ENCODE measurements at regions not wholly inside any gene's neighbourhood (a gene's known extent, or its start where the extent isn't known, plus 50 kb on each side); places are given as distances from the start of the nearest gene placed in this dataset.
"Not testable (repeated sequence)": the region's sequence is repeated elsewhere in the genome, so short reads cannot be mapped to it uniquely, and the experiment has no call there.

DNA sequence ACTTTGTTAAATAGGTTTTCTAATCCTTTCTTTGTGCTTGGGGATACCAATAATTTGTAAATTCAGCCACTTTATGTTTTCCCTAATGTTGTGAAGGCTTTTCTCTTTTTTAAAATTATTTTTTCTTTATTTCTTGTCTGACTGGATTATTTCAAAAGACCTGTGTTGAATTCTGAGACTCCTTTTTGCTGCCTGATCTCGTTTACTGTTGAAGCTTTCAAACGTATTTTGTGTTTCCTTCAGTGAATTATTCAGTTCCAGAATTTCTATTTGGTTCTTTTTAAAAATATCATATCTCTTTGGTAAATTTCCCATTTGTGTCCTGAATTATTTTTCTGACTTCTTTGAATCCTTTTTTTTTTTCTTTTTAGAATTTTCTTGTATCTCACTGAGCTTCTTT lies 241.6 kb downstream of the LRIG3 start:
- peaks cover 16% of the 10 kb centered on the region for H3K9me3 Mint-ChIP-seq
- no peak overlapping the region for H3K4me3 Mint-ChIP-seq
- no peak overlapping the region for H3K27ac Mint-ChIP-seq
- peaks cover 1% of the 10 kb centered on the region for H3K36me3 Mint-ChIP-seq (ENCODE audit: low read depth)
- DNase-seq (ENCODE audit: low spot score): no peak
- no peaks in the 10 kb centered on the region for H3K4me1 Mint-ChIP-seq (ENCODE audit: low read depth)
- no peaks in the 10 kb centered on the region for H3K27me3 Mint-ChIP-seq (ENCODE audit: low read depth)

DNA sequence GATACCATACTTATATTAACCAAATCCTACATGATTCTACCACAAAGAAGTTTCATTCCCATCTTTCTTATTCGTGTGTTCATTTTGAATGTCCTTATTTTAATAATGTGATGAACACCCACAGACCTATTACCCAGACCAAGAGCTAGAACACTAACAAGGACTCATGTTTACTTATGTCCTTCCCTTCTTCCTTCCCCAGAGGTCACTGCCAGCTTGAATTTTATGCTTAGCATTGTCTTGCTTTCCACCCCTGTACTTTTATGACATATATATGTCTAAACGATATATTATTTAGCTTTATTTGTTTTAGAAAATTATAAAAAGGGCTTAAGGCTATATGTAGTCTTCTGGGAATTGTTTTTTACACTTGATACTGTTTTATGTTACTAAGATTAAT lies 238.6 kb downstream of the LRIG3 start:
- H3K27me3 Mint-ChIP-seq (ENCODE audit: low read depth): no peaks in the 10 kb centered on the region
- no peak overlapping the region for H3K27ac Mint-ChIP-seq
- H3K9me3 Mint-ChIP-seq: peaks cover 15% of the 10 kb centered on the region
- no peak overlapping the region for H3K4me3 Mint-ChIP-seq
- peaks cover 1% of the 10 kb centered on the region for H3K36me3 Mint-ChIP-seq (ENCODE audit: low read depth)
- H3K4me1 Mint-ChIP-seq (ENCODE audit: low read depth): no peaks in the 10 kb centered on the region
- DNase-seq (ENCODE audit: low spot score): no peak

DNA sequence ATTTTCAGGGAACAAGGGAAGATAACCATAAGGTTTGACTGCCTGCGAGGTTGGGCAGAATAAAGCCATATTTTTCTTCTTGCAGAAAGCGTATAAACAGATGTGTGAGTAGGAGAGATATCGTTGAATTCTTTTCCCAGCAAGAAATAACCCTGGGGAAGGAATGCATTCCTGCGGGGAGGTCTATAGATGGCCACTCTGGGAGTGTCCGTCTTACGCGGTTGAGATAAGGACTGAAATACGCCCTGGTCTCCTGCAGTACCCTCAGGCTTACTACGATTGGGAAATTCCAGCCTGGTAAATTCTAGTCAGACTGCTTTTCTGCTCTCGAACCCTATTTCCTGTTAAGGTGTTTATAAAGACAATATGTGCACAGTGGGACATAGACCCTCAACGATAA lies 225.0 kb downstream of the LRIG3 start:
- Mint-ChIP-seq H3K36me3 (ENCODE audit: low read depth) (no peaks in the 10 kb centered on the region), H3K27ac (no peak overlapping the region), H3K4me3 (no peak overlapping the region), H3K9me3 (peaks cover 30% of the 10 kb centered on the region), H3K27me3 (ENCODE audit: low read depth) (no peaks in the 10 kb centered on the region), H3K4me1 (ENCODE audit: low read depth) (no peaks in the 10 kb centered on the region)
- DNase-seq (ENCODE audit: low spot score): no peak

DNA sequence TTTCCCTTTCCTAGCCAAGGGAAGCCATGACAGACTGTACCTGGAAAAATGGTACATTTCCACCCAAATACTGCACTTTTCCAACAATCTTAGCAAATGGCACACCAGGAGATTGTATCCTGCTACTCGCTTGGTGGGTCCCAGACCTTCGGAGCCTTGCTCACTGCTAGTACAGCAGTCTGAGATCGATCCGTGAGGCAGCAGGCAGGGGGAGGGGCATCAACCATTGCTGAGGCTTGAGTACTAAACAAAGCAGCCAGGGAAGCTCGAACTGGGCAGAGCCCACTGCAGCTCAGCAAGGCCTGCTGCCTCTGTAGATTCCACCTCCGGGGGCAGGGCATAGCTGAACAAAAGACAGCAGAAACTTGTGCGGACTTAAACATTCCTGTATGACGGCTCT lies 218.8 kb downstream of the LRIG3 start:
- Mint-ChIP-seq H3K4me3 (no peak overlapping the region), H3K27me3 (ENCODE audit: low read depth) (no peaks in the 10 kb centered on the region), H3K9me3 (peaks cover 38% of the 10 kb centered on the region), H3K4me1 (ENCODE audit: low read depth) (peaks cover 5% of the 10 kb centered on the region), H3K27ac (no peak overlapping the region), H3K36me3 (ENCODE audit: low read depth) (no peaks in the 10 kb centered on the region)
- no peak for DNase-seq (ENCODE audit: low spot score)

DNA sequence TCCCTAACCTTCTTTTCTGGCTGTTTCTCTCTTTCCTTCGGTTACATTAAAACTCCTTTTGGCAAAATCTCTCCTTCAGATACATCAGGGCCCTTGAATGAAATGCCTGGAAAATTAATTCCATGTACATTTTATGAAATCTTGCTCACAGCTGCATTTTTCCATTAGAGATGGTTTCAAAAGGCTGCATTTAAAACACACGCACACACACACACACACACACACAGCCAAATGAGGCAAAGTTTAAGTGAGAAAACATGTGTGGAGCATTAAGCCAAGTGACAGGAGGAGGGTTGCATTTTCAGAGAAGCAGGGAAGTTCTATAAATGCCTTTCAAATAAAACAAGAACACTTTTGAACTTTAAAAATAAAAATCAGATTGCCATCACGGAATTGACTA lies 216.4 kb downstream of the LRIG3 start:
- Mint-ChIP-seq H3K9me3 (peaks cover 48% of the 10 kb centered on the region), H3K27me3 (ENCODE audit: low read depth) (no peaks in the 10 kb centered on the region), H3K4me1 (ENCODE audit: low read depth) (peaks cover 5% of the 10 kb centered on the region), H3K36me3 (ENCODE audit: low read depth) (no peaks in the 10 kb centered on the region), H3K4me3 (no peak overlapping the region), H3K27ac (no peak overlapping the region)
- DNase-seq (ENCODE audit: low spot score): no peak

DNA sequence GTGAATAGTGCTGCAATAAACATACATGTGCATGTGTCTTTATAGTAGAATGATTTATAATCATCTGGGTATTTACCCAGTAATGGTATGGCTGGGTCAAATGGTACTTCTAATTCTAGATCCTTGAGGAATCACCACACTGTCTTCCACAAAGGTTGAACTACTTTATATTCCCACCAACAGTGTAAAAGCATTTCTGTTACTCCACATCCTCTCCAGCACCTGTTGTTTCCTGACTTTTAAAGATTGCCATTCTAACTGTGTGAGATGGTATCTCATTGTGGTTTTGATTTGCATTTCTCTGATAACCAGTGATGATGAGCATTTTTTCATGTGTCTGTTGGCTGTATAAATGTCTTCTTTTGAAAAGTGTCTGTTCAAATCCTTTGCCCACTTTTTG lies 215.5 kb downstream of the LRIG3 start:
- not testable (repeated sequence) for H3K27me3 Mint-ChIP-seq (ENCODE audit: low read depth); DNase-seq (ENCODE audit: low spot score); H3K4me1 Mint-ChIP-seq (ENCODE audit: low read depth); H3K27ac Mint-ChIP-seq; H3K36me3 Mint-ChIP-seq (ENCODE audit: low read depth); H3K4me3 Mint-ChIP-seq
- H3K9me3 Mint-ChIP-seq: peaks cover 48% of the 10 kb centered on the region

DNA sequence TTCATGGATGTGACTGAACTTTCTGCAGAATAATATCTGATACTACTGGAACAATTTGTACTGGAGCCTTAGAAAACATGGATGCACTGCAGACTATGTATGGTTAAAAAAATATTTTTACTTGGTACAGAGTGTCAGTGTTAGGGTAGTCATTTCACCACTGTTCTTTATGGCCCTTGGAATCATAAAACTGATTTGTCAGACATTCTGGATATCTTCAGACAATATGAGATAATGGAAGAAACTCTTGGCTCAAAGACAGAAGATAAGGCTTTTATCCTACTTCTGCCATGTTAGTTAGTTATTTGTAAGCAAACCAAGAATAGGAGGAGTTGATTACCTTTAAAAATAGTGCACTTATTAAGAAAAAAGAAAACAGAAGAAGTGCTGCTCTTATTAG lies 209.4 kb downstream of the LRIG3 start:
- Mint-ChIP-seq H3K4me1 (ENCODE audit: low read depth) (no peaks in the 10 kb centered on the region), H3K36me3 (ENCODE audit: low read depth) (no peaks in the 10 kb centered on the region), H3K4me3 (no peak overlapping the region), H3K27ac (no peak overlapping the region), H3K27me3 (ENCODE audit: low read depth) (no peaks in the 10 kb centered on the region), H3K9me3 (peaks cover 21% of the 10 kb centered on the region)
- DNase-seq (ENCODE audit: low spot score): no peak

DNA sequence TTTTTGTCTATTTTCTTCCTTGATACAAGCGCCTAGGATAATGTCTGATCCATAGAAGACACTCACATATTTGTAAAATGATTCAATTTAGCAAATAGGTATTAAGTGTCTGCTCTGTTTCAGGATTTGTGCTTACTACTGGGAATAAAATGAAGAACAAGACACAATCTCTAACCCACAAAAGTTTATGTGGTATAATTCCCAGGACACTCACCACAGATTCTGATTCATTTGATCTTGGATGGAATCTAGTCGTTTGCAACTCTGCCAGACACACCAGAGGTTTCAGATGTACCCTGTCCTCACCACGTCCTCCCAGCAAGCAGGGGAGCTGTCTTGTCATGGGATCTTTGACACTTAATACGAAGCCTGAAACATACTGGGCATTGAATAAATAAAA lies 208.3 kb downstream of the LRIG3 start:
- no peaks in the 10 kb centered on the region for H3K4me1 Mint-ChIP-seq (ENCODE audit: low read depth)
- H3K27me3 Mint-ChIP-seq (ENCODE audit: low read depth): no peaks in the 10 kb centered on the region
- no peak overlapping the region for H3K27ac Mint-ChIP-seq
- DNase-seq (ENCODE audit: low spot score): no peak
- H3K36me3 Mint-ChIP-seq (ENCODE audit: low read depth): no peaks in the 10 kb centered on the region
- no peak overlapping the region for H3K4me3 Mint-ChIP-seq
- peaks cover 13% of the 10 kb centered on the region for H3K9me3 Mint-ChIP-seq

DNA sequence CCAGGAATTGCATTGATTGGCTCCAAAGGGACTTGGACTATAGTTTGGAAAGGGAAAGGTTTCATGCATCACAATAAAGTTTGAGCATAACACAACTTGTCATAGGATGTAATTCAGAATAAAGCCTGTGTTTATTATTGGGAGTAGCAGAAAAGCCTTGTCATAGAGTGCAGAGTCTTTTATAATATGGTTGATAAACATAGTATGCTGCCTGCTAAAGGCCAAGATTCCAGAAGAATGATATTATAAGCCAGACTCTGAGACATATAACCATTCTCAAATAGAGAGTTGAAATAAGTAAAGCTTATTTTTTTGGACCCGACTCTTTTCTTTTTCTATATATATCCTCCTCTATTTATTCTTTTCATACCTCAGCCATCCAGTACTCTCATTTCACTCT lies 207.3 kb downstream of the LRIG3 start:
- Mint-ChIP-seq H3K4me1 (ENCODE audit: low read depth) (no peaks in the 10 kb centered on the region), H3K27ac (no peak overlapping the region), H3K9me3 (peaks cover 3% of the 10 kb centered on the region), H3K4me3 (no peak overlapping the region), H3K36me3 (ENCODE audit: low read depth) (no peaks in the 10 kb centered on the region), H3K27me3 (ENCODE audit: low read depth) (no peaks in the 10 kb centered on the region)
- DNase-seq (ENCODE audit: low spot score): no peak

DNA sequence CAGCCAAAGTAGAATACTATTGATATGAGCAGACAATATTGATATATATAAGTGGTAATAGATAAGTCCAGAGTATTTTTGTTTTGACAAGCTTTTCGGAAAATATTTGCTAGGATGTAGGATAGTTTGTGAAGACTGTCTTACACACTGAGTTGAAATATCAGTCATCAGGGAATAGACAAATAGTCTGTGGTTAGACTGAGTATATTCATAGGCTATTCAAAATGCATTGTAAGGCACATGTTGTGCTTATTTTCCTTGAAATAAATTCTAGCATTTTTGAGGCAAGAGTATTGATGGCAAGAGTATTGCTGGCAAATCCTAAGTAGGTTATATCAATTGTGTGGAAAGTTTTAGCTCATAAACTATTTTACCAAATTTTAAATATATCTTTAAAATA lies 201.1 kb downstream of the LRIG3 start:
- Mint-ChIP-seq H3K36me3 (ENCODE audit: low read depth) (no peaks in the 10 kb centered on the region), H3K27me3 (ENCODE audit: low read depth) (no peaks in the 10 kb centered on the region), H3K27ac (no peak overlapping the region), H3K4me3 (no peak overlapping the region), H3K9me3 (no peaks in the 10 kb centered on the region), H3K4me1 (ENCODE audit: low read depth) (no peaks in the 10 kb centered on the region)
- DNase-seq (ENCODE audit: low spot score): no peak

DNA sequence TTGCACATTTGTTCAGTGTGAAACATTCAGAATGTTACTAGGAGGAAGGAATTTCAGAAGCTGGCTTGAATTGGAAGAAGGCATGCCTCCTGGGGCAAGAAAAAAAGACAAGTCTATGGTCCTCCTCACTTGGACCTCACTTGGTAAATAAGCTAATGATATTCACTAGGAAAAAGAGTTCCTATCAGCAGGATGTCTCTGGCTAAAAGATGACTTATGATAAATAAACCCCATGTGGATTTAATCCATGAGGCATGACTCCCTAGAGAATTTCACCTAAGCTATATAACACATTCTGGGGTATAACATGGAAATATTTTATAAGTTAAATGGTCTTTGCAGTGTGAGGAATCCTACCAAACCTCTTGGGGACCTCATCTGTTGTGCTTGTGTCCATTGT lies 199.9 kb downstream of the LRIG3 start:
- H3K27me3 Mint-ChIP-seq (ENCODE audit: low read depth): no peaks in the 10 kb centered on the region
- H3K4me3 Mint-ChIP-seq: no peak overlapping the region
- H3K36me3 Mint-ChIP-seq (ENCODE audit: low read depth): no peaks in the 10 kb centered on the region
- H3K4me1 Mint-ChIP-seq (ENCODE audit: low read depth): no peaks in the 10 kb centered on the region
- DNase-seq (ENCODE audit: low spot score): no peak
- H3K27ac Mint-ChIP-seq: no peak overlapping the region
- H3K9me3 Mint-ChIP-seq: no peaks in the 10 kb centered on the region

DNA sequence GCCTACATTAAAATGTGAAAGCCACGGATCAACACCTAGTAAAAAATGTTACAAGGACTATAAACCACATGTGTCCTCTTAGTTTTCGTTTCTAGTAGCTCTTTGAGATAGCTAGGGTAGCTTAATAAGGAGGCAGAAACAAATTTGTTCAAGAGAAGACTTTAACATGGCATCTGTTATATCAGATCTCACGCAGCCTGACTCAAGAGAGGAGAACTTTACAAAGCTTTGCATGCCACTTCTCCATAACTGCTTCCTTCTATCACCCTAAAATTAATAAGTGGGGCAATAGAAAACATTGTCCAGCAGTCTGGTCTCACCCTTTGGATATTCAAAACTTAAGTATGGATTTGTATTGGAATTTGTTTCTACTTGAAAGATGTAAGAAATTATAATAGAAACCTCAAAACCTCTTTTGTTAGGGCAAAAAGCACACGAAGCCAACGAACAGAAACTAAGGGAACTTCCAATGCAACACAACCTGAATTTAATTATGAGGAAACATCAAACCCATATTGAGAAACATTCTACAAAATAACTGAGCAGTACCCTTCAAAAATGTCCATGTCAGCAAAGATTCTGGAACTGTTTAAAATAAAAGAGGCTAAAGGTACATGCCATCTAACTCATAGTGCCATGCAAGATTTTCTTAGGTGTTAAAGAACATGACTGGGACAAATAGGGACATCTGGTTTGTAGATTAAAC lies 194.8 kb downstream of the LRIG3 start:
- DNase-seq (ENCODE audit: low spot score): no peak
- Mint-ChIP-seq H3K4me3 (no peak overlapping the region), H3K27ac (no peak overlapping the region), H3K9me3 (no peaks in the 10 kb centered on the region), H3K27me3 (ENCODE audit: low read depth) (no peaks in the 10 kb centered on the region), H3K36me3 (ENCODE audit: low read depth) (no peaks in the 10 kb centered on the region), H3K4me1 (ENCODE audit: low read depth) (no peaks in the 10 kb centered on the region)

DNA sequence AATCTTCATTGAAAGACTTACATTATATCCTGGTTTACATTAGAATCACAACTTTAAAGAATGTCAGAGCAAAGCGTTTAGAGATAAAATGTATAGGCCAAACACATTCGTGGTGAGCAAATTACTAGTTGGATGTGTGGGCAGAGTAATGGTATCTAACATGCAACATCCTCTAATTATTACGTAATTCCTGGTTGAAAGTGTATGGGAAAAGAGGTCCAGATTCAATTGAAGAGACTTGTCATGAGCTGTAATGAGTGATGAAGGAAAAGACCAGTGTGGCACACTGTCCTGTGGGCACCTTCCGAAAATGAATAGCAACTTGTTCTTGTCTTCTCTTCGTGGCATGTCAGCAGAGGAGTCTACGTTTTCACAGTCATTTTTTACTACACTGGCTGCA lies 192.8 kb downstream of the LRIG3 start:
- Mint-ChIP-seq H3K4me1 (ENCODE audit: low read depth) (no peaks in the 10 kb centered on the region), H3K4me3 (no peak overlapping the region), H3K27me3 (ENCODE audit: low read depth) (no peaks in the 10 kb centered on the region), H3K27ac (no peak overlapping the region), H3K9me3 (no peaks in the 10 kb centered on the region), H3K36me3 (ENCODE audit: low read depth) (no peaks in the 10 kb centered on the region)
- DNase-seq (ENCODE audit: low spot score): no peak

DNA sequence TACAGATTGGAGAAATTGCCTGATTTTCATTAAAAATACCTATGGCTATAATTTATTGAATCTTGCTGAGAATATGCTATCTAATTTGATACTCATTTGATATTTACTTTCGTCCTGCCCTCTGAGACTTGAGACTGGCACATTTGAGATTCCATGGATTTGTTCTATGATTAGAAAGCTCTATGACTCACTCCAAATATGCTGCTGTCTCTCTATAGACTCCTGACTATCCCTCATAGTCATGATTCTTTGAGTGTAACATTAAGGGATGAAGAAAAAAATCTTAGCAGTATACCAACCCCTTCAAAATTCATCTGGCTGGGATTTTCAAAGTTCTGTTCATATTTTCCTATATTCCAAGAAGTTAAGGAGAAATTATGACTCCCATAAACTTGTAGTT lies 191.9 kb downstream of the LRIG3 start:
- no peaks in the 10 kb centered on the region for H3K9me3 Mint-ChIP-seq
- no peaks in the 10 kb centered on the region for H3K27me3 Mint-ChIP-seq (ENCODE audit: low read depth)
- no peaks in the 10 kb centered on the region for H3K36me3 Mint-ChIP-seq (ENCODE audit: low read depth)
- H3K4me1 Mint-ChIP-seq (ENCODE audit: low read depth): no peaks in the 10 kb centered on the region
- no peak overlapping the region for H3K4me3 Mint-ChIP-seq
- DNase-seq (ENCODE audit: low spot score): no peak
- H3K27ac Mint-ChIP-seq: no peak overlapping the region

DNA sequence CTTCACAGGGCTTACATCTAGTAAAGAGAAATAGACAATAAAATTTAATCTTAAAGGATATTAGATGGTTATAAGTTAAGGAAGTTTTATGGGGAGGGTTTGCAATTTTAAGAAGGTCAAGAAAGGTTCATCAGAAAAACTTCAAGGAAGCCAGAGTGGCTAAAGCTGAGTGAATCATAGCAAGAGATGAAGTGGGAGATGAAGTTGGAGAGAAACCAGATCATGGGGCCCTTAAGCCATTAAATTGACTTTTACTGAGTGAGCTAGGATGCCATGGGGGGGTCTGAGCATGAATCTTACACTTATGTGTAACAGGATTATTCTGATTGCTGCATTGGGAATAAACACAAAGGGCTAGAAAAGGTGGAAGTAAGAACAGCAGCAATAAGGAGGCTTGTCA lies 189.2 kb downstream of the LRIG3 start:
- H3K27ac Mint-ChIP-seq: no peak overlapping the region
- H3K4me1 Mint-ChIP-seq (ENCODE audit: low read depth): no peaks in the 10 kb centered on the region
- no peaks in the 10 kb centered on the region for H3K9me3 Mint-ChIP-seq
- H3K36me3 Mint-ChIP-seq (ENCODE audit: low read depth): no peaks in the 10 kb centered on the region
- H3K27me3 Mint-ChIP-seq (ENCODE audit: low read depth): no peaks in the 10 kb centered on the region
- H3K4me3 Mint-ChIP-seq: no peak overlapping the region
- no peak for DNase-seq (ENCODE audit: low spot score)

All from T-helper 2 cell treated with Interferon-gamma antibody and Interleukin-4, amounts not matched to agents 5 μg/mL and 100 μg/mL, for 36 hours (primary cell).